OCI-LY1 (cell line): ENCODE measurements at regions not wholly inside any gene's neighbourhood (a gene's known extent, or its start where the extent isn't known, plus 50 kb on each side); places are given as distances from the start of the nearest gene placed in this dataset.

Source experiments
- CTCF ChIP-seq: fragments of 200-600 bp; sonication (generic), shearing (Covaris generic); IDR thresholded peaks from 2 replicates; pipeline ENCODE4 v1.5.1; 2017; ENCODE audit warnings: mild to moderate bottlenecking, antibody characterized with exemption, low read length, moderate library complexity, mixed read lengths
- EZH2 ChIP-seq: fragments of 200-600 bp; sonication (generic), shearing (Covaris generic); IDR thresholded peaks from 2 replicates; pipeline ENCODE4 v1.8.0; 2017; ENCODE audit warnings: borderline replicate concordance, mixed run types, mild to moderate bottlenecking, antibody characterized with exemption, low read length, moderate library complexity, mixed read lengths

GRCh38 chr11:15817001-15817400 is 539.3 kb downstream of the SOX6 start:
- TF ChIP-seq CTCF (no peak), EZH2 (no peak)
